NB4 (cell line): ENCODE measurements at regions not wholly inside any gene's neighbourhood (a gene's known extent, or its start where the extent isn't known, plus 50 kb on each side); places are given as distances from the start of the nearest gene placed in this dataset.

ENCODE experiments used
- MYC ChIP-seq: IDR thresholded peaks from 2 replicates; pipeline ENCODE4 v1.6.1; 2011; ENCODE audit warnings: low read depth, low read length
- POLR2A ChIP-seq: IDR thresholded peaks from 2 replicates; pipeline ENCODE4 v1.6.1; 2011; ENCODE audit warnings: mild to moderate bottlenecking; ENCODE audit not compliant: insufficient read length; ENCODE audit errors: extremely low read depth
- TF ChIP-seq, protein P1 (sequence below): IDR thresholded peaks from one replicate; pipeline ENCODE4 v1.5.1; 2012; ENCODE audit warnings: low read depth, low read length
- TF ChIP-seq, protein P2 (sequence below): IDR thresholded peaks from 2 replicates; pipeline ENCODE4 v1.6.1; 2011; ENCODE audit warnings: low read depth, low read length

DNA sequence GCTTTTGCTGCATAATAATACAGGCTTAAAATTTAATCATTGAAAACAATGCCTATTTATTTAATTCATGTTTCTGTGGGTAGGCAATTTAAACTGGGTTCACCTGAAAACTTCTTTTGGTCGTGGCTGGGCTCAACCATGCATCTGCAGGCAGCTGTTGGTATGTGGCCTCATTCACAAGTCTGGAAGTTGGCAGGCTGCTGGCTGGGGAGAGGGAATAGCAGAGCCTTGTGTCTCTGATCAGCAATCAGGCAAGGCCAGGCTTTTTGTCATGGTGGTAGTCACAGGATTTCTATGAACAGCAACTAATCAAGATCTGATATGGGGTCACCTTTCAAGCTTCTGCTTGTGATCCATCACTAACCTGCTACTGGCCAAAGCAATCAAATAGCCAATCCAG lies 130.1 kb upstream of the KCNJ3 start:
- TF ChIP-seq MYC = no peak
- TF ChIP-seq, protein P1, sequence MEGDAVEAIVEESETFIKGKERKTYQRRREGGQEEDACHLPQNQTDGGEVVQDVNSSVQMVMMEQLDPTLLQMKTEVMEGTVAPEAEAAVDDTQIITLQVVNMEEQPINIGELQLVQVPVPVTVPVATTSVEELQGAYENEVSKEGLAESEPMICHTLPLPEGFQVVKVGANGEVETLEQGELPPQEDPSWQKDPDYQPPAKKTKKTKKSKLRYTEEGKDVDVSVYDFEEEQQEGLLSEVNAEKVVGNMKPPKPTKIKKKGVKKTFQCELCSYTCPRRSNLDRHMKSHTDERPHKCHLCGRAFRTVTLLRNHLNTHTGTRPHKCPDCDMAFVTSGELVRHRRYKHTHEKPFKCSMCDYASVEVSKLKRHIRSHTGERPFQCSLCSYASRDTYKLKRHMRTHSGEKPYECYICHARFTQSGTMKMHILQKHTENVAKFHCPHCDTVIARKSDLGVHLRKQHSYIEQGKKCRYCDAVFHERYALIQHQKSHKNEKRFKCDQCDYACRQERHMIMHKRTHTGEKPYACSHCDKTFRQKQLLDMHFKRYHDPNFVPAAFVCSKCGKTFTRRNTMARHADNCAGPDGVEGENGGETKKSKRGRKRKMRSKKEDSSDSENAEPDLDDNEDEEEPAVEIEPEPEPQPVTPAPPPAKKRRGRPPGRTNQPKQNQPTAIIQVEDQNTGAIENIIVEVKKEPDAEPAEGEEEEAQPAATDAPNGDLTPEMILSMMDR = no peak
- no peak for TF ChIP-seq POLR2A
- TF ChIP-seq, protein P2, sequence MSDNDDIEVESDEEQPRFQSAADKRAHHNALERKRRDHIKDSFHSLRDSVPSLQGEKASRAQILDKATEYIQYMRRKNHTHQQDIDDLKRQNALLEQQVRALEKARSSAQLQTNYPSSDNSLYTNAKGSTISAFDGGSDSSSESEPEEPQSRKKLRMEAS = no peak
